ENCODE measurements at regions not wholly inside any gene's neighbourhood (a gene's known extent, or its start where the extent isn't known, plus 50 kb on each side); places are given as distances from the start of the nearest gene placed in this dataset.

DNA sequence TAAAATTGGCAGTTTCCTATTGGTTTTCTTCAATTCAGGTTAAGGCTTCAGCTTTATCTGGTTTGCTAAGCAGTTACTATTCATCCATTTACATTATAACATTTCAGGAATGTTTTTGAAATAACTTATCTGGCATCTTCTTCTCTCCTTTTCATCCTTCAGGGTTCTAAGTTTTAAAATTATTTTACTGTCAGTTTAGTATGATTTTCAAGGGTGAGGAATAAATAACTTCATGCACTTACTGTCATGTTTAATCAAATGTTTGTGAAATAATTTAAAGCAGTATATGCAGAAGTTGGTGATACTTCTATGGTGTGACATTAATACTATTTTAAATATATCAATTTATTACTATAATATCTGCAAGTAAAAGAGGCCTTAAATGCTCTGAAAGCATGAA lies 338.1 kb upstream of the MMS22L start:
- no peak for TF ChIP-seq SP1 (IDR thresholded peaks at IDR 0.05; ENCODE audit: low read depth, low read length)
- TF ChIP-seq, protein P1, sequence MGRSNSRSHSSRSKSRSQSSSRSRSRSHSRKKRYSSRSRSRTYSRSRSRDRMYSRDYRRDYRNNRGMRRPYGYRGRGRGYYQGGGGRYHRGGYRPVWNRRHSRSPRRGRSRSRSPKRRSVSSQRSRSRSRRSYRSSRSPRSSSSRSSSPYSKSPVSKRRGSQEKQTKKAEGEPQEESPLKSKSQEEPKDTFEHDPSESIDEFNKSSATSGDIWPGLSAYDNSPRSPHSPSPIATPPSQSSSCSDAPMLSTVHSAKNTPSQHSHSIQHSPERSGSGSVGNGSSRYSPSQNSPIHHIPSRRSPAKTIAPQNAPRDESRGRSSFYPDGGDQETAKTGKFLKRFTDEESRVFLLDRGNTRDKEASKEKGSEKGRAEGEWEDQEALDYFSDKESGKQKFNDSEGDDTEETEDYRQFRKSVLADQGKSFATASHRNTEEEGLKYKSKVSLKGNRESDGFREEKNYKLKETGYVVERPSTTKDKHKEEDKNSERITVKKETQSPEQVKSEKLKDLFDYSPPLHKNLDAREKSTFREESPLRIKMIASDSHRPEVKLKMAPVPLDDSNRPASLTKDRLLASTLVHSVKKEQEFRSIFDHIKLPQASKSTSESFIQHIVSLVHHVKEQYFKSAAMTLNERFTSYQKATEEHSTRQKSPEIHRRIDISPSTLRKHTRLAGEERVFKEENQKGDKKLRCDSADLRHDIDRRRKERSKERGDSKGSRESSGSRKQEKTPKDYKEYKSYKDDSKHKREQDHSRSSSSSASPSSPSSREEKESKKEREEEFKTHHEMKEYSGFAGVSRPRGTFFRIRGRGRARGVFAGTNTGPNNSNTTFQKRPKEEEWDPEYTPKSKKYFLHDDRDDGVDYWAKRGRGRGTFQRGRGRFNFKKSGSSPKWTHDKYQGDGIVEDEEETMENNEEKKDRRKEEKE (IDR thresholded peaks at IDR 0.05), result no peak
- TF ChIP-seq HDAC6 (IDR thresholded peaks at IDR 0.05; ENCODE audit: unreplicated experiment), result no peak
- no peak for TF ChIP-seq ZNF274 (IDR thresholded peaks at IDR 0.05; ENCODE audit: insufficient read depth, insufficient read length)
- no peak for TF ChIP-seq HCFC1 (IDR thresholded peaks at IDR 0.05; ENCODE audit: low read length)
- TF ChIP-seq, protein P2, sequence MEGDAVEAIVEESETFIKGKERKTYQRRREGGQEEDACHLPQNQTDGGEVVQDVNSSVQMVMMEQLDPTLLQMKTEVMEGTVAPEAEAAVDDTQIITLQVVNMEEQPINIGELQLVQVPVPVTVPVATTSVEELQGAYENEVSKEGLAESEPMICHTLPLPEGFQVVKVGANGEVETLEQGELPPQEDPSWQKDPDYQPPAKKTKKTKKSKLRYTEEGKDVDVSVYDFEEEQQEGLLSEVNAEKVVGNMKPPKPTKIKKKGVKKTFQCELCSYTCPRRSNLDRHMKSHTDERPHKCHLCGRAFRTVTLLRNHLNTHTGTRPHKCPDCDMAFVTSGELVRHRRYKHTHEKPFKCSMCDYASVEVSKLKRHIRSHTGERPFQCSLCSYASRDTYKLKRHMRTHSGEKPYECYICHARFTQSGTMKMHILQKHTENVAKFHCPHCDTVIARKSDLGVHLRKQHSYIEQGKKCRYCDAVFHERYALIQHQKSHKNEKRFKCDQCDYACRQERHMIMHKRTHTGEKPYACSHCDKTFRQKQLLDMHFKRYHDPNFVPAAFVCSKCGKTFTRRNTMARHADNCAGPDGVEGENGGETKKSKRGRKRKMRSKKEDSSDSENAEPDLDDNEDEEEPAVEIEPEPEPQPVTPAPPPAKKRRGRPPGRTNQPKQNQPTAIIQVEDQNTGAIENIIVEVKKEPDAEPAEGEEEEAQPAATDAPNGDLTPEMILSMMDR (IDR thresholded peaks at IDR 0.05 in 2 of 3, conservative IDR thresholded peaks at IDR 0.05 in 1 of 3; ENCODE audit: control insufficient read depth in 2 of 3, extremely low read depth in 1 of 3, insufficient read depth in 1 of 3, low read depth in 3 of 3, low read length in 3 of 3), result no peak
- TF ChIP-seq, protein P3, sequence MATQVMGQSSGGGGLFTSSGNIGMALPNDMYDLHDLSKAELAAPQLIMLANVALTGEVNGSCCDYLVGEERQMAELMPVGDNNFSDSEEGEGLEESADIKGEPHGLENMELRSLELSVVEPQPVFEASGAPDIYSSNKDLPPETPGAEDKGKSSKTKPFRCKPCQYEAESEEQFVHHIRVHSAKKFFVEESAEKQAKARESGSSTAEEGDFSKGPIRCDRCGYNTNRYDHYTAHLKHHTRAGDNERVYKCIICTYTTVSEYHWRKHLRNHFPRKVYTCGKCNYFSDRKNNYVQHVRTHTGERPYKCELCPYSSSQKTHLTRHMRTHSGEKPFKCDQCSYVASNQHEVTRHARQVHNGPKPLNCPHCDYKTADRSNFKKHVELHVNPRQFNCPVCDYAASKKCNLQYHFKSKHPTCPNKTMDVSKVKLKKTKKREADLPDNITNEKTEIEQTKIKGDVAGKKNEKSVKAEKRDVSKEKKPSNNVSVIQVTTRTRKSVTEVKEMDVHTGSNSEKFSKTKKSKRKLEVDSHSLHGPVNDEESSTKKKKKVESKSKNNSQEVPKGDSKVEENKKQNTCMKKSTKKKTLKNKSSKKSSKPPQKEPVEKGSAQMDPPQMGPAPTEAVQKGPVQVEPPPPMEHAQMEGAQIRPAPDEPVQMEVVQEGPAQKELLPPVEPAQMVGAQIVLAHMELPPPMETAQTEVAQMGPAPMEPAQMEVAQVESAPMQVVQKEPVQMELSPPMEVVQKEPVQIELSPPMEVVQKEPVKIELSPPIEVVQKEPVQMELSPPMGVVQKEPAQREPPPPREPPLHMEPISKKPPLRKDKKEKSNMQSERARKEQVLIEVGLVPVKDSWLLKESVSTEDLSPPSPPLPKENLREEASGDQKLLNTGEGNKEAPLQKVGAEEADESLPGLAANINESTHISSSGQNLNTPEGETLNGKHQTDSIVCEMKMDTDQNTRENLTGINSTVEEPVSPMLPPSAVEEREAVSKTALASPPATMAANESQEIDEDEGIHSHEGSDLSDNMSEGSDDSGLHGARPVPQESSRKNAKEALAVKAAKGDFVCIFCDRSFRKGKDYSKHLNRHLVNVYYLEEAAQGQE (IDR thresholded peaks at IDR 0.05; ENCODE audit: low read depth, low read length), result no peak
- TF ChIP-seq, protein P4, sequence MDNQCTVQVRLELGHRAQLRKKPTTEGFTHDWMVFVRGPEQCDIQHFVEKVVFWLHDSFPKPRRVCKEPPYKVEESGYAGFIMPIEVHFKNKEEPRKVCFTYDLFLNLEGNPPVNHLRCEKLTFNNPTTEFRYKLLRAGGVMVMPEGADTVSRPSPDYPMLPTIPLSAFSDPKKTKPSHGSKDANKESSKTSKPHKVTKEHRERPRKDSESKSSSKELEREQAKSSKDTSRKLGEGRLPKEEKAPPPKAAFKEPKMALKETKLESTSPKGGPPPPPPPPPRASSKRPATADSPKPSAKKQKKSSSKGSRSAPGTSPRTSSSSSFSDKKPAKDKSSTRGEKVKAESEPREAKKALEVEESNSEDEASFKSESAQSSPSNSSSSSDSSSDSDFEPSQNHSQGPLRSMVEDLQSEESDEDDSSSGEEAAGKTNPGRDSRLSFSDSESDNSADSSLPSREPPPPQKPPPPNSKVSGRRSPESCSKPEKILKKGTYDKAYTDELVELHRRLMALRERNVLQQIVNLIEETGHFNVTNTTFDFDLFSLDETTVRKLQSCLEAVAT (IDR thresholded peaks at IDR 0.05), result no peak
- no peak for TF ChIP-seq TAF1 (IDR thresholded peaks at IDR 0.05; ENCODE audit: borderline replicate concordance, low read depth, low read length)
- TF ChIP-seq SPI1 (IDR thresholded peaks at IDR 0.05; ENCODE audit: borderline replicate concordance, insufficient read depth, low read depth, low read length), result no peak
- no peak for TF ChIP-seq TCF3 (IDR thresholded peaks at IDR 0.05; ENCODE audit: borderline replicate concordance, insufficient read depth, low read depth, low read length)

All from GM12878 (cell line).